Chondrocyte (in vitro differentiated cells): ENCODE measurements at regions not wholly inside any gene's neighbourhood (a gene's known extent, or its start where the extent isn't known, plus 50 kb on each side); places are given as distances from the start of the nearest gene placed in this dataset.
A peak's percentile ranks its signal among the peaks of the same experiment; 100 is the strongest.
"Not testable (repeated sequence)": the region's sequence is repeated elsewhere in the genome, so short reads cannot be mapped to it uniquely, and the experiment has no call there.

Experiments
- DNase-seq: peaks from one replicate; pipeline ENCODE4 v3.0.0; 2021; ENCODE audit warnings: mixed read lengths, low spot score
- H3K27ac Mint-ChIP-seq: one replicate; pipeline ENCODE4 v1.8.0; 2021; ENCODE audit warnings: mild to moderate bottlenecking, moderate library complexity, mixed read lengths; ENCODE audit not compliant: unreplicated experiment
- H3K27me3 Mint-ChIP-seq: 2 replicates; pipeline ENCODE4 v1.8.0; 2021; ENCODE audit warnings: low read depth, mixed read lengths
- H3K36me3 Mint-ChIP-seq: 2 replicates; pipeline ENCODE4 v1.8.0; 2021; ENCODE audit warnings: low read depth, mixed read lengths
- H3K4me1 Mint-ChIP-seq: 2 replicates; pipeline ENCODE4 v1.8.0; 2021; ENCODE audit warnings: low read depth, mild to moderate bottlenecking, mixed read lengths
- H3K4me3 Mint-ChIP-seq: one replicate; pipeline ENCODE4 v1.8.0; 2021; ENCODE audit warnings: mild to moderate bottlenecking, moderate library complexity, mixed read lengths; ENCODE audit not compliant: unreplicated experiment
- H3K9me3 Mint-ChIP-seq: 2 replicates; pipeline ENCODE4 v1.8.0; 2021; ENCODE audit warnings: low read depth, mixed read lengths
- TF ChIP-seq, protein P1 (sequence below): fragments of 200-600 bp; sonication (generic); IDR thresholded peaks from 2 replicates; pipeline ENCODE4 v1.5.0; 2021; ENCODE audit warnings: antibody characterized with exemption, mild to moderate bottlenecking, moderate library complexity

GRCh38 chr14:18656627-18657026 is 55.7 kb downstream of the OR11H12 start:
- no peak for DNase-seq
- Mint-ChIP-seq H3K9me3 (peaks cover 33% of the 10 kb centered on the region), H3K27me3 (no peaks in the 10 kb centered on the region), H3K27ac (no peak overlapping the region), H3K4me1 (no peaks in the 10 kb centered on the region), H3K4me3 (no peak overlapping the region), H3K36me3 (peaks cover 1% of the 10 kb centered on the region)
- TF ChIP-seq, protein P1, sequence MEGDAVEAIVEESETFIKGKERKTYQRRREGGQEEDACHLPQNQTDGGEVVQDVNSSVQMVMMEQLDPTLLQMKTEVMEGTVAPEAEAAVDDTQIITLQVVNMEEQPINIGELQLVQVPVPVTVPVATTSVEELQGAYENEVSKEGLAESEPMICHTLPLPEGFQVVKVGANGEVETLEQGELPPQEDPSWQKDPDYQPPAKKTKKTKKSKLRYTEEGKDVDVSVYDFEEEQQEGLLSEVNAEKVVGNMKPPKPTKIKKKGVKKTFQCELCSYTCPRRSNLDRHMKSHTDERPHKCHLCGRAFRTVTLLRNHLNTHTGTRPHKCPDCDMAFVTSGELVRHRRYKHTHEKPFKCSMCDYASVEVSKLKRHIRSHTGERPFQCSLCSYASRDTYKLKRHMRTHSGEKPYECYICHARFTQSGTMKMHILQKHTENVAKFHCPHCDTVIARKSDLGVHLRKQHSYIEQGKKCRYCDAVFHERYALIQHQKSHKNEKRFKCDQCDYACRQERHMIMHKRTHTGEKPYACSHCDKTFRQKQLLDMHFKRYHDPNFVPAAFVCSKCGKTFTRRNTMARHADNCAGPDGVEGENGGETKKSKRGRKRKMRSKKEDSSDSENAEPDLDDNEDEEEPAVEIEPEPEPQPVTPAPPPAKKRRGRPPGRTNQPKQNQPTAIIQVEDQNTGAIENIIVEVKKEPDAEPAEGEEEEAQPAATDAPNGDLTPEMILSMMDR: no peak

GRCh38 chr14:18659892-18660584 is 59.1 kb downstream of the OR11H12 start:
- H3K27me3 Mint-ChIP-seq, H3K4me1 Mint-ChIP-seq, H3K27ac Mint-ChIP-seq, H3K4me3 Mint-ChIP-seq, H3K36me3 Mint-ChIP-seq: not testable (repeated sequence)
- DNase-seq: peak; percentile 89
- peaks cover 51% of the 10 kb centered on the region for H3K9me3 Mint-ChIP-seq

DNA sequence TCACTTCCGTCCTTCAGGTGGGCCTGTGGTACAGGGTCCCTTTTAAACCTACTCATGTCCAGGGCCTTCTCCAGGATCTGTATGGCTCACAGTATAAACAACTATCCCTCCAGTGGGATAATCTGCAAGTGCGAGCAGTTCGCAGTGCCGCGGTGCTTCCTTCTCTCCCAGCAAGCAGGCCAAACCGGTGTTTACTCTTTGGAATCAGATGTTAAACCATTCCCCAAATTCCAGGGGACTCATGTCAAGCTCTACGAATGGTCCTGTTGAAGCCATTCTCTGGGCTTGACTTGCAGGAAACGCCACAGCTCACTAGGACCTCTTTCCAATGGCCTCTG is 59.6 kb downstream of the OR11H12 start:
- Mint-ChIP-seq H3K36me3 (no peaks in the 10 kb centered on the region), H3K4me1 (no peaks in the 10 kb centered on the region), H3K27me3 (no peaks in the 10 kb centered on the region), H3K9me3 (peaks cover 52% of the 10 kb centered on the region), H3K4me3 (no peak overlapping the region), H3K27ac (no peak overlapping the region)
- TF ChIP-seq, protein P1: no peak
- peak; percentile 79 for DNase-seq

- H3K4me3 Mint-ChIP-seq, H3K4me1 Mint-ChIP-seq, H3K27me3 Mint-ChIP-seq, H3K36me3 Mint-ChIP-seq, DNase-seq, H3K27ac Mint-ChIP-seq: not testable (repeated sequence)
- H3K9me3 Mint-ChIP-seq: peaks cover 44% of the 10 kb centered on the region
Observed at GRCh38 chr14:18667843-18668242, 66.9 kb downstream of the OR11H12 start.

DNA sequence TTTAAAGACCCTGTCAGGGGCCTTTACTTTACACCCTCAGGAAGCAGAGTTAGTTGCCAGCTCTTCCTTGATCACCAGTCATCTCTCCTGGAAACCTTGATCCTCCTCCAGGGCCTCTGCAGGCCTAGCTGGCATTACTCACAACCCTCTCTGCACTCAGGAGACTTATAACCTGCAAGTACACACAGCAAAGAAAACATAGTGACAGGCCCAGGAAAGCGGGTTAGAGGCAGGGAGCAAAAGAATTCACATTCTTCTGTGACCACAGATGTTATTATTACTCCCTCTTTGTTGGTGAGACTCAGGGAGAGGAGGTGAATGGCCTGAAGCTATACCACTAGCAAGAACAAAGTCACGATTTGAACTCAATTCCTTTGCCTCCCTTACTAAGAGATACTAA is 87.4 kb downstream of the OR11H12 start:
- Mint-ChIP-seq H3K27me3 (no peaks in the 10 kb centered on the region), H3K36me3 (no peaks in the 10 kb centered on the region), H3K4me1 (no peaks in the 10 kb centered on the region), H3K9me3 (peaks cover 67% of the 10 kb centered on the region), H3K4me3 (no peak overlapping the region), H3K27ac (no peak overlapping the region)
- DNase-seq: no peak
- TF ChIP-seq, protein P1: no peak
